Left hindlimb (tissue), 1 donor: ENCODE measurements at regions not wholly inside any gene's neighbourhood (a gene's known extent, or its start where the extent isn't known, plus 50 kb on each side); places are given as distances from the start of the nearest gene placed in this dataset.
"Not testable (repeated sequence)": the region's sequence is repeated elsewhere in the genome, so short reads cannot be mapped to it uniquely, and the experiment has no call there.

Experiments
- DNase-seq: peaks from one replicate; pipeline ENCODE4 v3.0.0-alpha.2; 2018

DNA sequence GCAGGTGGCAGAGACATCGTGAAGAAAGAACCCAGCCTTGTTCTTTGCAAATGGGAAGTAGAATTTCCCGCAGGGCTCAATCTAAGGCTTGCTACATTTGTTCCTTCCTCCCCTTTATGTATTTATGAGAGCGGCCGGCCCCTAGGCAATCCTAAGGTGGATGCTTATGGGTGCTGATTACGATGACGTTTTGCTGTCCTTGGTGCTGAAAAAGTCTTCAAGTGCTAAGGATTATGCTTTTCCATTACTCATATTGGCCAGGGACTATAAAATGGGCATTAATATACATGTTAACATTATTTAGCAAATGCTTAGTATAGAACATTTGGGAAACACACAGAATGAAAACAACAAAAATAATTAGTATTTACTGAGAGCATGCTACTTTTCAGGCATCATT, 313.3 kb upstream of the XYLT1 start:
- DNase-seq, result no peak

DNA sequence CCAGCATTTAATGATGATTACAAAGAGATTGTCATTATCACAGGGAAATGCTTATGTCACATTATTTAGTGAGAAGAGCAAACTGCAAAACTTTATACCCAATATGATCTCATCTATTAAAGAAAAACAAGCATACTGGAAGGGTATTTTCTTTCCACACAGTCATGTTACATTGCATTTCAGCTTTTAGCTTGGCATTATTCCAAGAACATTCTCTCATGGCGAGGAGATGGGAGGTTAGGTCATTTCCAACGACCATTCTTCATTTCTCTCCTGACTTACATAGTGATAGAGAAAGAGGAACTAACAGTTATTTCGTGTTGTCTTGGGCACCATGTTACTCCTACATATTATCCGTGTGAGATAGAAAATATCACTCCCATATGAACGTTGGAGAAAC, 309.4 kb upstream of the XYLT1 start:
- no peak for DNase-seq

DNA sequence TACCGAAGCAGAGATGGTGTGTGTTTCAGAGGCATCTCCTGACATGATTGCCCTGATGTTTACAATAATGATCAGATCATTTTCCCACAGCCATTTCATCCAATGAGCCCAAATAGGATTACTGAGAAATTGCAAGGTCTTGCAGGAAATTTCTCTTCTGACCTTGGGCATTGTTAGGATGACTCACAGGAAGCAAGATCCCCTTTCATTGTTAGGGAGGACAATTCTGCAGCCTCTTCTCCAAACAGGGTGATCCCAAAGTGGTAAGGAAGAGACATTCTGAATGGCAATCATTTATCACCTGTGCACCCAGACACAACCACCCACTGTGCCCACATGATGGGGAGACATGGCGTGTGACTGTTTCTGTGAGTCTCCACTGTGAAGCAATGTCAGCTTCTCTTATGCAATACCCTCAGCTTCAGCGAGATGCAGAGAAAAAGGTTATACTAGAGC, 306.7 kb upstream of the XYLT1 start:
- DNase-seq, result no peak

DNA sequence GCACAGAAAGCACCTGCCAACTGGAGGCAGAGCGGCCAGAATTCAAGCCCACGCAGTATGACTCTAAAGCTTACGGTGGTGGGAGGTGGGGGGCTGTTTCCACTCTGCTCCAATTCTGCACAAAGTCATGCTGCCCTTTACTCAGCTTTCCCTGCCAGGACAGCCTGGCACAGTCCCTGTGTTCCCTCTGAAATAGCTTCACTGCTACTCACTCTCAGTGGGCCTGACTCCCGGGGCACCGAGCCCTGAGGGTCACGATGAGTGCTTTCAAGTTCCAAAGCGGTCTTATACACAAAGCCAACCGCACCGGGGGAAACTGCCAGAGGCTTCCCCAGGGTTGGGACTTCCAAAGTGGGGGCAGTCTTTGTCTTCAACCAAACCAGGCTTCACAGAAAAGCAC, 306.1 kb upstream of the XYLT1 start:
- DNase-seq, result no peak

DNA sequence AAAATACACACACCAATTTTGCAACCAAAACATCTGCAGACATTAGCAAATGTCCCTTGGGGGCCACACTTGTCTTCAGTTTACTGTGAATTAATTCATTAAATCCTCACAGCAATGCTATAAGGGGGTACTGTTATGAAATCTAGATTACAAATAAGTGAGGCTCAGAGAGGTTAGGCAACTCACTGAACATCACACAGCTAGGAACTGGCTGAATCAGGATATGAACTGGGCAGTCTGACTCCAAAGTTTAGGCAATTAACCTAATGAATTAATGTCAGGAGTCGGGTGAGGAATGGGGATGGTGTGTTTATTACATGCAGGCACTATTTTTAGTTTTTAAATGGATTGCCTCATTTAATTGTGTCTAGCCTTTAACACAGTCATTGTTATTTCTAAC, 305.7 kb upstream of the XYLT1 start:
- no peak for DNase-seq

DNA sequence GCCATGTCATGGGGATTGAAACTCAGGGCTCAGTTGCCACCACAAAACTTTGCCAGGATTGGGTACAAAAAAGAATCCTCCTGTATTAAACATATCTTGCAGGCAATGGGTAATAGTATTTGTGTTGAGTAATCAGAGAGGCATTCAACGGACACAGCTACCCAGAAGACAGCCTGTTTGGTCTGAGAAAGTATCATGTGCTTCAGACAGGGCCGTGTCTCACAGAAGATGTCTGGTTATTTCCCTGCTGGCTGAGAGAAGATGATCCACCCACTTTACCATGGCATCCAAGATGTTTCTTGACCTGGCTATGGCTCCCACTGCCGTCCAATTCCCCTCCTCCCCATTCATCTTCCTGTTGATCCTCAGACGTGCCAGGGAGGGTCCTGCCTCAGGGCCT, 304.3 kb upstream of the XYLT1 start:
- no peak for DNase-seq

DNA sequence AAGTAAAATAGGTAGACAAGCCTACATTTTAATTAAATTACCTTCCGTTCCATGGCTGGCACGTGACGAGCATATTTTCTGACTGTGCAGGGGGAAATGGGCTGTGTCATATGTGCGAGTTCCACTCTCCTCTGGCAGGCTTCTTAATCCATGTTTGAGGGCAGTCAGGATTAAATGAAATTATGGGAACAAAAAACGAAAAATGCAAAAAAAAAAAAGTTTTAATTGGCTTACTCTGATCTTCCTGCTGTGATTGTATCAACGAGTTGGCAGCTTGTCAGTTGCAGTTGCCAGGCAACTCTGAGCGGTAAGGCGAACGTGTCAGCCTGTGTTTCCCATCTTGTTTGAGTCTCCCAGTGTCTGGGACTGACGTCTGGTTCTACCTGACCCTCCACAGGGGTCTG, 302.9 kb upstream of the XYLT1 start:
- no peak for DNase-seq

DNA sequence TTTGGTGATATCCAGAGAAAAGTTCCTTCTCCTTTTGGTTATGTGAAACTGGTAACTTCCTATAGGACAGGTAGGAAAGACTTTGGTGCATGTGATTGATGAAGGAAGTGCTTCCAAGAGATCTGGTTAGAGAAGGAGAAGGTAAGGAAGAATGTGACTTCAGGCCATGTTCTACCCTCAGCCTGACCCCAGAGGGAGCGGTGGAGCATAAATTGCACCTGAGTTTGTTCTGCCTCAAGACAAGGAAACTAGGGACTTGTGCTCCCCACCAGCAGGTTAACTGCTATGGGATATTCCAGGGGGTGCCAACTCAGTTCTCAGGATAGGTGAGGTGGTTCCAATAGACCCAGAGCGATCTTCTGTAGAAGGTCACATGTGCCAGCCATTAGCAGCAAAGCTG, 299.3 kb upstream of the XYLT1 start:
- DNase-seq, result no peak

DNA sequence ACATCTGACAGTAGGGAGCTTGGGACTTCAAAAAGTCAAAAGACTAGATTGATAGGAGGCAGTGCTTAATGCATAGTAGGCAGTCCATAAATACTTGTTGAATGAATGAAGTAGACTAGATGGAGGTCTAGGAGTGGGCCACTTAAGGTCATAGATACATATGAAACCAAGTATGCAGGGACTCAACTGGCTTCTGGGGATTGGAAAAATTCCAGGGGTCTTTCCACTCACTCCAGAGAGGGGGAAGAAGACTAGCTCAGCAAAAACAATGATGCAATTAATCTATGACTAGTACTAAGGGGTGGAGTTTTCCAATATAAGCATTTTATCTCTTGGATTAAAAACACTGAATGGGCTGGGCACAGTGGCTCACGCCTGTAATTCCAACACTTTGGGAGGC, 298.3 kb upstream of the XYLT1 start:
- DNase-seq, result no peak

DNA sequence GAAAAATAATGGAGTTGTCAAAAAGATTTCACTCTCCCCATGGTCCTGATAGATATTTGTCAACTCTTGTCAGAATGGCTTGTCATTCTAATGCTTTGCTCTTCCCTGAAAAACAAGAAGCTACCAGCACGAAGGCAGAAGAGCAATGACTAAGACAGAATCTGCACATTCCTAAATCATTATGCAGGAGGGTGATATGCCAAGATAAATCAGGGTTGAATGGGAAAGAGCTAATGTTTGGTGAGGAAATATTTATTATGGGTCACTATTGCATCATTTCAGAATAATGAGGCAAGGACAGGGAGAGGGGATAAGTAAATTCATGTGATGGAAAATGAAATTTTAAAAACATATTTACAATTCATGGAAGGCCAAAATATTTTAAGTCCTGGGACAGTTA, 297.5 kb upstream of the XYLT1 start:
- DNase-seq, result no peak

DNA sequence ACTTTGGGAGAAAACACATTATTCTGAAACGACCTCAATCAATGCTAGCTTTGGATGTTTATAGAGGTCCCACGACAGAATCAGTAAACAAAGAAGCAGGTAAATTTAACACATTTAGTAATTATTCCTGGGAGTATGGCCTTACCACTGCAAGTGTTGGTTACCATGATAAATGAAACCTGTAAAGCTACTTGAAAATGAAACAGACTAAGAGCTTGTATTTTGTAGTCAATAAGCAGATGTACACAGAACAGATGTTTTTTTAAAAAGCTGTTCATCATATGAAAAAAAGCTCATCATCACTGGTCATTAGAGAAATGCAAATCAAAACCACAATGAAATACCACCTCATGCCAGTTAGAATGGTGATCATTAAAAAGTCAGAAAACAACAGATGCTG, 295.3 kb upstream of the XYLT1 start:
- DNase-seq, result no peak

DNA sequence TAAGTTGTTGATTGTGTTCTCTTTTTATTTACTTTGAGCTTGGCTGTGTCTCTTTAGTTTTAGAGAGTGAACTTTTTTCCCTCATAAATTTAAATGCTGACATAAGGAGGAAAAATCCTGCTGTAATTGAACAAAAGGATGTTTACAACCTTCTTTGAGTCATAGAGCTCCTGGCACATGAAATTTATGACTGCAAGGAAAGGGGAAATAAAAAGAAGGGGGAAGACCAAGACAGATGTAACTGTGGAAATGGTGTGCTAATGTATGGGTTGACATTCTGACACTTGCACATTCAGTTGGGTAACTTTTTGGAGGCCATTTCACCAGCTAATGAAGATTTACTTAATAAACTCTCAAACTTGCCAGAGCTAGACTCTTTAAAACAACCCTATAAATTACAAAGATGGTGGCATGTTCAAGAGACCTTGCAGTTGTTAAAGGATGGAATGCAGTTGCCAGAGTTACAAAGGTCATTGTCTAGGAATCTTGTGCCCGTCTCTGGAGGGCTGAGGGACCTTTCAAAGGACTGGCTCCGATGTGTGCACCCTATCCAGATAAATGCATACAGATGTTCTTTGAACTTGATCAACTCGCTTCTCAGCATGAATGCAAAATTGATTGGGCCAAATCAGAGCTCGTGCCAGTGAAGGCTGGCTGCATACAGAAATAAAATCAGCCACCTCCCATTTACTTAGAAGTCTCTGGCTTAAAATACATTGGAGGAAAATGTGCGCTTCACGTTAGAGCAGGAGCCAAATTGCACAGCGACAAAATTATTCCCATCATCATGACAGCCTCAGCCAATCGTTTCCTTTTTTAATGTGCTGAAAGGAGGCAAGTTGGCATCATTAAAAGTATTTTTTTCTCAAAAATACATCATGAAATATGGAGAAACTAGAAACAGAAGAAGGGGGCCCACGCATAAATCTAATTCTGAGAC, 289.0 kb upstream of the XYLT1 start:
- DNase-seq, result no peak

DNA sequence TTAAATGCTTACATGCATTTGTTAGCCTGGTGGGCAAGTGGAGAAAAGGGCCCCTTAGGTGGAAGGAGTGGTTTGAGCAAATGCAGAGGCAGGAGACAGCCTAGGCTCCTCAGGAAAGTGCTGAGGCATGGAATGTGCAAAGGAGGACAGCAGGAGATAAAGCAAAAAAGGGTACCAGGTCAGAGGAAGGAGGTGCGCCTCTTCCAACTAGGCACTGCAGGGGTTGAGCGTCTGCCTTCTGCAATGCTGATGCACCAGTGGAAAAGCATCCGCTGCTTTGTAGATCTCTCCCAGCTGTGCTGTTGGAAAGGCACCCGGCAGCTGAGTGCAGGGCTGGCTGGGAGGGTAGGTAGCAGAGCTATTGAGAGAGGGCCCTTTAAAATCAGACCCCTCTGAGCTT, 287.0 kb upstream of the XYLT1 start:
- no peak for DNase-seq

DNA sequence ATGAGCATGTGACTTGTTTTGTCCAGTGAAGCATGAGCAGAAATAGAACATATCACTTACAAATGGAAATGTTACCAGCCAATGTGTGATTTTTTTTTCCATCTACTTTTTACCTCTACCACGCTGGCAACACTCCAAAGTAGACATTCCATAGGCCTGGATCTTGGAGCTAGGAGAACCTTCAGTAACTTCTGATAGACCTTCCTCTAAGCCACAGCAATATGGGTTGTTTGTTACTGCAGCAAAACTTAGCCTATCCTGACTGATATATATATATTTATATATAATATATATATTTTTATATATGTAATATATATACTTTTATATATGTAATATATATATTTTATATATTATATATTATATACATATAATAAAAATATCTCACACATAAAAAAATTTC, 284.4 kb upstream of the XYLT1 start:
- no peak for DNase-seq

DNA sequence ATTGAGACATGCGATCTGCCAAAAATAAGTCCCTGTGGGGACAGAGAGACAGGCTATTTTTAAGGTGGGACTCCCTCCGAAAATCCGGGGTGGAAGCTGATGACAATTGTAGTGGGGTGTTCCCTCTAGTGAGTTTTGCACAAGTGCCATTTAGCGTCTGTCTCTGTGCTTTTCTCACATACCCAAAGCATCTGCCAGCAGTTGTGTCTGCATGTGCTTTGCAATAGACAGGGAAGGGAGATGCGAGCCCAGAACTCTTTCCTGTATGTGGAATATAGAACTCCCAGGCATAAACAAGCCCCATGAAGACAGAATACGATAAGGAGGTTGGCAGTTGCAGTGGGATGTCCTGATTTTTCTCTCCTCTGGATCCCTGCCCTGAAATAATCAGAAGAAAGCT, 282.7 kb upstream of the XYLT1 start:
- DNase-seq, result no peak

DNA sequence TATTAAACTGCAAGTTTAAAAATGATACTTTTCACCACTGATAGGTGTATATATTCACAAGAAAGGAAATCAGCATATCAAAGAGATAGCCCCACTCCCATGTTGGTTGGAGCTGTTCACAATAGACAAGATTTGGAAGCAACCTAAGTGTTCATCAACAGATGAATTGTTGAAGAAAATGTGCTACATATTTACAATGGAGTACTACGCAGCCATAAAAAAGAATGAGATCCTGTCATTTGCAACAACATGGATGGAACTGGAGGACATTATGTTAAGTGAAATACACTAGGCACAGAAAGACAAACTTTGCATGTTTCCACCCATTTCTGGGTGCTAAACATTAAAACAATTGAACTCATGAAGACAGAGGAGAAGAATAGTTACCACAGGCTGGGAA, 278.9 kb upstream of the XYLT1 start:
- DNase-seq, result no peak

DNA sequence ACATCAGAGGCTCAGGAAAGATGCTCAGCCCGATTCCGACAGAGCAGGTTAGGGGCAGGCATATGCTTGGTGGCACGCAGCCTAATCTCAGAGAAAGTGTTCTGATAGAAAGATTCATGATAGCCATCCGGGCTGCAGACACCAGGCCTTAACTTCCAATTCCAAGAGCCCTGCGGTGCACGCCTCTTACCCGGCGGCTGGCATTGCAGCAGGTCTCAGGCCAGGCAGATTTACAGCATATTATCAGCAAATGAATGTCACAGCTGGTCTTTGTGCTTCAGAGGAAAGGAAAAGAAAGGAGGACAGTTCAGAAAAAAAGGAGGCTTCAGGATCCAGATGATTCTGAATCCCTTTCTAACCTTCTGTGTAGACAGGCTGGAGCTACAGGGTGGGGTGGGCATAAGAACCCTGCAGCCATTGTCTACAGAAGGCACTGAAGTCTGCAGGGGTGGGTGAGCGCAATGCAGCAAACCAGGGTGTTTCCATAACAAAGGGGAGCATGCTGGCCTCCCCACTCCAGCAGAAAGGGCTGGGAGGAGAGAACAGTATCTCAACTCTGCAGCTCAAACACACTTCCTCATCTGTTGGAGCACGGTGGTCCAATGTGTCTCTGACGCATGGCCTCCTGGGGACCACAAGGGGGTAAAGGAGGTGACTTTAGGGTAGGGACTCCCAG, 277.4 kb upstream of the XYLT1 start:
- DNase-seq, result no peak

DNA sequence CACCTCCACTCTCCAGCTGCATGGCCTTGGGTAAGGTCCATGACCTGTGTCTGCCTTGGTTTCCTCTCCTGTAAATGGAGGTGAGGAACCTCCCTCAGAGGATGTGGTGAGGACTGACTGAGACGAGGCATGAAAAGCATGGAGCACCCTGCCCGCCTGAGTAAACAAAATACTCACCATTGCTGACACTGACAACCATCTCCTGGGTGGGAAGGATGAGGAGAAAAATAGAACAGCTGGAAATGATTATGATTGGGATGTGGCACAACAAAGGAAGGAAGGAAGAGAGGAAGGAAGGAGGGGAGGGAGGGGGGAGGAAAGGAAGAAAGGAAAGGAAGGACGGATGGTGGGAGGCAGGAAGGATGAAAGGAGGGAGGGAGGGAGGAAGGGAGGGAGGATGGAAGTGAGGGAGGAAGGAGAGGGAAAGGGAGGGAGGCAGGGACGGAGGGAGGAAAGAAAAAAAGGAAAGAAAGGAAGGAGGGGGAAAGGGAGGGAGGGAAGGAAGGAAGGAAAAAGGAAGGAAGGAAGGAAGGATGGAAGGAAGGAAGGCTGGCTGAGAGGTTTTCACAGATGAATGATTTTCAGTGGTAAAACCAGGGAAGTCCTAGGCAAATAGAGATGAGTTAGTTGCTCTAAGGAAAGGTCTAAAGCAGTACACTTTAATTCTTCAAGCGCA, 276.5 kb upstream of the XYLT1 start:
- DNase-seq, result no peak

DNA sequence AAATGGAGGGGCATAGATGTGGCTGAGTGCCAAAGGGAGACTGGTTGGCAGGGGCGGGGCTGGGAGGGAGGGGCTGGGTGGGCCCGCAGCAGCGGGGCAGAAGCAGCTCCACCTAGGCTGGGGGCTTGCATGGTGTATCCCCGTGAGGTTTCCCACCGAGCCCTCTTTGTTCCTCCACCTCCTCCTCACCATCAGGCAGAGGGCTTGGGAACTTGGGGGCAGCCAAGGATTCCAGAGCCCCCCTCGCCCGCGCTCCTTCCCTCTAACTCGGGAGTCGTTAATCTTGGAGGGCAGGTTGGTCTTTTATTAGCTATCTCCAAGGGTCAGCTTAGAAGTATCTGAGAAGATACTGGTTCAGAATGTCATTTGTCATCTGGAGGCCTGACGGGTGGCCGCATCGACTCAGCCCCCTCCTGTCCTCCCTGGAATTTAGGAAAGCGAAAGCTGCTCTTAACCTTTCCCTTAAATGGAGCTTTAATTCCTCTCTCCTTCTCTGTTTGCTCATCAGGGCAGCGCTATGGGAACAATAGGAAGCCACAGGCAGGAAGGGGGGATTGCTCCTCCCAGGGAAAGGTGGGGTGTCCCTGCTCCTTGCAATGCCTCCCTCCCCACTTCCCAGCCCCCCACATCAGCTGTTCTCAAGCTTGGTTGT, 274.3 kb upstream of the XYLT1 start:
- DNase-seq, result no peak

DNA sequence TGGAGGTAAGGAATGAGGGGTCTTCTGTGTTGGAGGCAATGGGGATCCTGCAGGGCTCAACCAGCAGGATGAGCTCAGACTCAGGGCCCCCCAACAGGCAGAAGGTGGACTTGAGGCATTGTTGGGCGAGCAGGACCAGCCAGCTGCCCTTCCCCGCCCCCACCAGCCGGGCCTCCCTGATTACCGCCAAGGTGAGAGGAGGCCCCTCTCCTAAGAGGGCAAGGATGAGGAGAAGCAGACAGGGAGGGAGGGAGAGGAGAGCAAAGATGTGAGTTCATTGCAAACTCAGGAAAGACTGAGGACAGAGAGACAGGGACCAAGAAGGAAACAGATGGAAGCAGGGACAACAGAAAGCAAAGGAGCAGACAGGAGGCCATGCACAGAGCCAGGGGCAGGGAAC, 272.8 kb upstream of the XYLT1 start:
- no peak for DNase-seq

DNA sequence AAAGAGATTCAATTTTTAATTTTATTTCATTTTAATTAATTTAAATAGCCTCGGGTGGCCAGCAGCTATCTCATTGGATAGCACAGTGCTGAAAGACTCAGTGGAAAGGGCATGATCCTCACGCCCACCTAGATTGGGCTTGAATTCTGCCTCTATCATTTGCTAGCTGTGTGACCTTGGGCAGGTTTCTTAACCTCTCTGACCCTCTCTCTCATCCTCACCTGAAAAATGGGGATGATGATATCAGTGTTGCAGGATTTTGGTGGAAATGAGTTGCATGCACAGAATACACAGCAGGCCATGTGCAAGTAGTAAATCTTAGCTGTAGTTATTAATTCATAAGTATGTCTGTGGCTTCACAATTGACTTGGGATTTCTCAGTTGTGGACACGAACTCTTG, 272.4 kb upstream of the XYLT1 start:
- no peak for DNase-seq

DNA sequence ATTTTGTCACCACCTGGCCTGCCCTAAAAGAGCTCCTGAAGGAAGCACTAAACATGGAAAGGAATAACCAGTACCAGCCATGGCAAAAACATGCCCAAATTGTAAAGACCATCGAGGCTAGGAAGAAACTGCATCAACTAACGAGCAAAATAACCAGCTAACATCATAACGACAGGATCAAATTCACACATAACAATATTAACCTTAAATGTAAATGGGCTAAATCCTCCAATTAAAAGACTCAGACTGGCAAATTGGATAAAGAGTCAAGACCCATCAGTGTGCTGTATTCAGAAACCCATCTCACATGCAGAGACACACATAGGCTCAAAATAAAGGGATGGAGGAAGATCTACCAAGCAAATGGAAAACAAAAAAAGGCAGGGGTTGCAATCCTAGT, 264.3 kb upstream of the XYLT1 start:
- DNase-seq, result not testable (repeated sequence)

DNA sequence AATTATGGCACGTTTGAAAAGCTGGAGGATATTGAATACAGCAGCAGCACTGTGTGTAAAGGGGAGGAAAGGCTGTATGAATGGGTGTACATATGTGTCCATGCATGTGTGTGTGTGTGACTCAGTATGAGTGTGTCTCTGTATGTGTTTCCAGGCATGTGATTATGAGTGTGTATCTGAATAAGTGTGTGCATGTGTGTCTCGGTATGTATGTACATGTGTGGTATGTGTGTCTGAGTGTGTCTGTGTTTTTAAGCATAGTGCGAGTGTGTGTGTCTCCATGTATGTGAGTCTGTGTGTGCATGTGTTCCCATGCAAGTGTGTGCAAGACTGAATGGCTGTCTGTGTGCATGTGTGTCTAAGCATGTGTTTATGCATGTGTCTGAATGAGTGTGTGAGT, 259.1 kb upstream of the XYLT1 start:
- no peak for DNase-seq
